ENCODE measurements at regions not wholly inside any gene's neighbourhood (a gene's known extent, or its start where the extent isn't known, plus 50 kb on each side); places are given as distances from the start of the nearest gene placed in this dataset.
"Not testable (repeated sequence)": the region's sequence is repeated elsewhere in the genome, so short reads cannot be mapped to it uniquely, and the experiment has no call there.

- not testable (repeated sequence) for DNase-seq
These were observed 340.6 kb downstream of the TFAP2B start for GRCh38 chr6:51159260-51159659.

- DNase-seq: no peak
These were observed 343.1 kb downstream of the TFAP2B start for GRCh38 chr6:51161752-51162151.

- no peak for DNase-seq
These were observed 345.3 kb downstream of the TFAP2B start for GRCh38 chr6:51163843-51164529.

GRCh38 chr6:51166914-51167313 is 348.2 kb downstream of the TFAP2B start:
- peak; percentile 18 for DNase-seq

- no peak for DNase-seq
These were observed 348.8 kb downstream of the TFAP2B start for GRCh38 chr6:51167468-51167867.

- no peak for DNase-seq
These were observed 364.2 kb downstream of the TFAP2B start for GRCh38 chr6:51182827-51183226.

- no peak for DNase-seq
These were observed 365.4 kb downstream of the TFAP2B start for GRCh38 chr6:51184046-51184445.

- not testable (repeated sequence) for DNase-seq
These were observed 374.5 kb downstream of the TFAP2B start for GRCh38 chr6:51193163-51193562.

- DNase-seq: no peak
These were observed 380.5 kb downstream of the TFAP2B start for GRCh38 chr6:51199105-51199552.

GRCh38 chr6:51199733-51200260 is 381.1 kb downstream of the TFAP2B start:
- no peak for DNase-seq

- no peak for DNase-seq
These were observed 382.0 kb downstream of the TFAP2B start for GRCh38 chr6:51200676-51201075.

- DNase-seq: not testable (repeated sequence)
These were observed 384.0 kb downstream of the TFAP2B start for GRCh38 chr6:51202653-51203052.

- peak; percentile 7 for DNase-seq
These were observed 384.8 kb downstream of the TFAP2B start for GRCh38 chr6:51203504-51203903.

GRCh38 chr6:51206686-51207085 is 388.0 kb downstream of the TFAP2B start:
- DNase-seq: not testable (repeated sequence)

GRCh38 chr6:51209651-51210050 is 391.0 kb downstream of the TFAP2B start:
- DNase-seq: no peak

- DNase-seq: no peak
These were observed 395.1 kb downstream of the TFAP2B start for GRCh38 chr6:51213811-51214210.

GRCh38 chr6:51214442-51214841 is 395.8 kb downstream of the TFAP2B start:
- no peak for DNase-seq

- DNase-seq: no peak
These were observed 399.5 kb downstream of the TFAP2B start for GRCh38 chr6:51218181-51218580.

- not testable (repeated sequence) for DNase-seq
These were observed 406.0 kb downstream of the TFAP2B start for GRCh38 chr6:51224580-51225240.

GRCh38 chr6:51241376-51241775 is 422.7 kb downstream of the TFAP2B start:
- DNase-seq: no peak

- DNase-seq: no peak
These were observed 431.1 kb downstream of the TFAP2B start for GRCh38 chr6:51249798-51250197.

GRCh38 chr6:51250317-51250716 is 431.6 kb downstream of the TFAP2B start:
- DNase-seq: no peak

- DNase-seq: no peak
These were observed 439.3 kb downstream of the TFAP2B start for GRCh38 chr6:51257938-51258337.

GRCh38 chr6:51260003-51260402 is 441.3 kb downstream of the TFAP2B start:
- no peak for DNase-seq

Measured in hematopoietic multipotent progenitor cell treated with erythropoietin and hydrocortisone succinate and interleukin-3 and kit ligand, for 4 days (in vitro differentiated cells).